HG02571 (cell line): ENCODE measurements at regions not wholly inside any gene's neighbourhood (a gene's known extent, or its start where the extent isn't known, plus 50 kb on each side); places are given as distances from the start of the nearest gene placed in this dataset.

Experiments used
- ATAC-seq: cut with Tn5 transposase; IDR thresholded peaks from one replicate; pipeline ENCODE4 v1.9.1; 2021; ENCODE audit warnings: mild to moderate bottlenecking, moderate library complexity; ENCODE audit not compliant: unreplicated experiment

- no peak for ATAC-seq
Observed at GRCh38 chr3:103705641-103706040, 1270.8 kb downstream of the ZPLD1 start.

- no peak for ATAC-seq
Observed at GRCh38 chr3:103706671-103707070, 1271.9 kb downstream of the ZPLD1 start.

DNA sequence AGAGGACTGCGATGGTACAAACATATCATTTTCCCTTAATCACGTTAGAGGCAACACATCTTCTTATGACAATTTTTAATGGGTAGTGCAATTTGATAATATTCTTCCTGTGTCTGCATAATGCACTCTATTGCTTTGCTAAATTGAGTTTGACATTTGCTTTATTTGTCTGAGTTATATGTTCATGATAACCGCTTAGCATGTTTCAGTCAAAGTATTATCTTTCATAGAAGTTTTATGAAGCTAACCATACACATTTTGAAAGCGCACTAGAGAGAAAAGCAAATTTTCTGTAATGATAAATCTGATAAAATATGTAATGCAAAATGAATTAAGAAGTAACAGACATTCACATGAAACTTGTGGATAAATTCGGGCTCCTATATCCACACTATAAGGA lies 1276.9 kb downstream of the ZPLD1 start:
- no peak for ATAC-seq

DNA sequence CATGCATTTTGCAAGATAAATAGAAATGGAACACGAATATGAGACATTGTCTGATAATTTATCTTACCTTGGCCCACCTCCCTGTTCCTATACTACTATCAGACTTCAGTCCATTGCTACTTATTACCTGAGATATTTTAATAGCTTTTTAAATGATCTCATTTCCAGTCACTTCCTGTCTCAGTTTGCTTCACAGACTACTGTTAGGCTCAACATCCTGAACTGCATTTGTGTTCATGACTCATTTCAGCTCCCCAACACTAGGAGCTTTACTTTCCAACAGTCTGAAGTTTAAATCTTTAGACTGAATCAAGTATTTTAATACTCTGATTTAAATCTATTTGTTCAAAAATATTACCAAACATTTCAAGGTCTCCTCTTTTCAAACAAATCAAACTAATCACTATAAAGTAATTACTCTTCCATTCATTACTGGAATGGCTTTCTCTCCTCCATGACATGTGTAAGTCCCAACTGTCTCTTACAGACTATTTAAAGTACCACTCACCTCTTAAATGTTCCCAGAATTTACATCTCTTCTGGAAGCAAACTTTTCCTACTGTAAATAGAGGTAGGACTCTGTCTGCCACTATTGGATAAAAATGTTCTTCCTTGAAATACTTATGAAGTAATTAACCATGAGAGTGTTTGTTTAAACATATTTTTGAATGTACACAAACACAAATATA lies 1277.6 kb downstream of the ZPLD1 start:
- no peak for ATAC-seq

GRCh38 chr3:103729547-103729946 lies 1294.7 kb downstream of the ZPLD1 start:
- ATAC-seq: no peak

DNA sequence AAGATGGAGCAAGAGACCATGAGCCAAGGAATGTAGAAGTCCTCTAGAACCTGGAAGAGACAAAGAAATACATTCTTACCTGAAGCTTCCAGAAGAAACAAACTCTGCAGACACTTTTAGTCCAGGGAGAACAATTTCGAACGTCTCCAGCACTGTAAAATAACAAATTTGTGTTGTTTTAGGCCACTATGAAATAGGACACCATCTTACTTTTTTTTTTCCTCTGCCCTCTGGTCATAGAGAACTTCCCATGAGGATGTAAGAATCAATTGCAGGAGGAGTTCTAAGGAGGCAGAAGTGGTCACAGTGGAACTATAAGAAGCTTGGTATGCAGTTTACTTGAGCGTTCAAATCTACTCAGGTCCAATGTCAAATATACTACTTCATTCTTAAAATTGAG lies 1295.9 kb downstream of the ZPLD1 start:
- ATAC-seq: no peak

- ATAC-seq: no peak
Observed at GRCh38 chr3:103752986-103753385, 1318.2 kb downstream of the ZPLD1 start.

- ATAC-seq: no peak
Observed at GRCh38 chr3:103767635-103768034, 1332.8 kb downstream of the ZPLD1 start.

DNA sequence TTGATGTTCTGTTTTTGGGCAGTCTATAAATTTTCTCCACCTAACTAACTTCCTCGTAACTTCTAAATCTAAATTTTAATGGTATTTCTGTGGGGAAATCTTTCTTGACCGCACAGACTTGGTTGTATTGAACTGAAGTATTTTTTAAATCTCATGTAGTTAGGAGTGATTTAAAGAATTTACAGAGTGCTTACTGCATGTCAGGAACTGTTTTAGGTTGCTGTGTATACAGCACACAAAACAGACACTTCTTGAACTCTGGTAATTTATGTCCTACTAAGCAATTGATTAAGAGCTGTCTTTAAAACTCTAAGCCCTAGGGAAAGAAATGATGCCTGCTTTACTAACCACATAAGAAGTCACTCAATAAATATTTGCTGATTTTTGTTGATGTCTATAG lies 1350.2 kb downstream of the ZPLD1 start:
- no peak for ATAC-seq

DNA sequence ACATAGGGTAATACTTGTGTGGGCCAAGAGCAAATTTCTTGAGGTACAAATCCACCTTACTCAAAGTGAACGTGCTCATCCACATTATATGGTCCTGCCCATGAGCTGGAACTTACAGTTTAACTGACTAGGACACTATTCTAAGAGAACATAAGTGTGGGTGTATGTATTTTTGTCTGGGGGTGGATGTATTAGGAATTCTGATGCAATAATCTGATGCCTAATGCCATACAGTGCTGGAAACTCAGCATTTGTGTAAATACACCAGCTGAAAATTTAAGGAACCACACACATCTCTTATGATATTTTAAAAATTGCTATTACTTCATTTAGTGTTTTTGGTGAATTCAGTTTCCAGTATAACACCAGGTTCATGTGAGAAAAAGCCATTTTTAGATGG lies 1350.7 kb downstream of the ZPLD1 start:
- ATAC-seq: no peak

GRCh38 chr3:103786296-103786695 lies 1351.5 kb downstream of the ZPLD1 start:
- no peak for ATAC-seq

GRCh38 chr3:103787164-103787871 lies 1352.5 kb downstream of the ZPLD1 start:
- ATAC-seq: no peak

GRCh38 chr3:103787879-103788278 lies 1353.1 kb downstream of the ZPLD1 start:
- no peak for ATAC-seq

DNA sequence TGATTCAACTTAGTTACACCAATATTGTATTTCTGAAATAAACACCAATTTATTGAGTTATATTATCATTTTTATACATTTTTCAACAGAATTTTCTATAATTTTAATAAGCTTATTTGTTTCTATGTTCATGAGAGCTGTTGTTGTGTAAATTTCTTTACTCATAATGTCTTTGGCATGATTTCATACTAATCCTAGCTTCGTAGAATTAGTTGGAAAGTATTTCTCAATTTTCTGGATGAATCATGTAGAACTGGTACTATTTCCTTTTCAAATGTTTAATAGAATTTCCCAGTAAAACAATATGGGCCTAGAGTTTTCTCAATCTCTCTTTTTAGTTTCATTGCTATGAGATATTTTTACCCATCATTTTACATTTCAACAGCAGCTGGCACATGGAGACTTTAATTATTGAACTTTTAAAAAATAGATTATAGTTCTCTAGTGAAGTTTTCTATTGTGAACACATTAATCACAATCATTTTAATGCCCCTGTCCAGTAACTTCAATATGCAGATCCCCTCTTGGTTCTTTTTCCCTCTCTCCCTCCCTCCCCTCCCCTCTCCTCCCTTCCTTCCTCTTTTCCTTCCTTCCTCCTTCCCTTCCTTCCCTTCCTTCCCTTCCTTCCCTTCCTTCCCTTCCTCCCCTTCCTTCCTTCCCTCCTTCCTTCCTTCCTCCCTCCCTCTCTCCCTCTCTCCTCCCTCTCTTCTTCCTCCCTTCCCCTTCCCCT lies 1357.1 kb downstream of the ZPLD1 start:
- no peak for ATAC-seq

DNA sequence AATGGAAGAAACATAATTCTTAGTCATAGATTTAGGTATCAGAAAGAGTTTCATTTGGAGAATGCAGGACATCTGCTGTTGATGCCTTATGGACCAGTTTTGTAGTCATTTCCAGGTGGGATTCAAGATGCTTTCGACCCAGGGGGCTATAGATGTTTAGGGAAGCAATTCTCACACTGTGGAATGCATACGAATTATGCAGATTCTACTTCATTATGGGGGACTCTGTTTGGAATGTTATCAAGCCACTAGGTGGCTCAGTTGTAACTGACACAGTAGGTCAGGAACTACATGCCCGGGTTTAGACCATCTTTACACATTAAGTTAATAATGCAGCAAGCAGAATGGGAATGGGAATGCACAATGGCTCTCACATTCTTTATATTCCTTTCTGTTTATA lies 1359.8 kb downstream of the ZPLD1 start:
- no peak for ATAC-seq

GRCh38 chr3:103796068-103796467 lies 1361.3 kb downstream of the ZPLD1 start:
- no peak for ATAC-seq

DNA sequence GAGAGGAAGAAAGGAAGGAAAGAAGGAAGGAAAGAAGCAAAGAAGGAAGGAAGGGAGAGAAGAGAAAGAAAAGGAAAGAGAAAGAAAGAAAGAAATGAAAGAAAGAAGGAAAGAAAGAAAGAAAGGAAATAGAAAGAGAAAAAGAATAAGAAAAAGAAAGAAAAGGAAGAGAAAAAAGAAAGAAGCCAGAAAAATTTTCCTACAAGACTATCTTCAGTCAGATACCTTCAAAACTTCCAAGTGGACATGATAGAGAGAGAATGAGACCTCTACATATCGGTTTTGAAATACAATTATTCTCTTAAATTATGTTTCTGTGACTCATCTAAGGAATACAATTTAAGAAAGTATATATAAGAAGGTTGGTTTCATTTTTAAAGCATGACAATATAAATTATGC lies 1369.0 kb downstream of the ZPLD1 start:
- no peak for ATAC-seq

DNA sequence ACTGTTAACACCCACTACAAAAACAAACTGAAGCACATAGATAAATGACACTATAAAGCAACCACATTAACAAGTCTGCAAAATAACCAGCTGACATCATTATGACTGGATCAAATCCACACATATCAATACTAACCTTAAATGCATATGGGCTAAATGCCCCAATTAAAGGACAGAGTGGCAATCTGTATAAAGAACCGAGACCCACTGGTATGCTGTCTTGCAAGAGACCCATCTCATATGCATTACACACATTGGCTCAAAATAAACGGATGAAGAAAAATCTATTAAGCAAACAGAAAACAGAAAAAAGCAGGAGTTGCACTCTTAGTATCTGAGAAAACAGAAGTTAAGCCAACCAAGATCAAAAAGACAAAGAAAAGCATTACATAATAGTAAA lies 1375.4 kb downstream of the ZPLD1 start:
- no peak for ATAC-seq

GRCh38 chr3:103813955-103814354 lies 1379.1 kb downstream of the ZPLD1 start:
- ATAC-seq: no peak

DNA sequence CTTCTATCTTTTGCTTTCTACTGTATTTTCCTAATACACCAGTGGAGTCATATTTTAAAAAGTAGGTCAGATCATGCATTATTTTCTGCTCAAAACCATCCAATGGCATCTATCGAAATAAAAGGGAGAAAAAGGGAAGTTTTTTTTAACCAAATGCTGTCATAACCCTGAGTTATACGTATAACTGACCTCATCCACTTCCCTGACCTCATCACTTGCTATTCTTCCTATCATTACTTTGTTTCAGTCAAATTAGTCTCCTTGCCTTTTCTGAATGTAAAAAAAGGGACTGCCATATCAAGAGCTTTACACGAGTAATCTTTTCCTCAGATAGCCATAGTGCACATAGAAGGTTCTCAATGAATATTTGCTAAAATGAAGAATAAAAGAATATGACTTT lies 1383.6 kb downstream of the ZPLD1 start:
- ATAC-seq: no peak

DNA sequence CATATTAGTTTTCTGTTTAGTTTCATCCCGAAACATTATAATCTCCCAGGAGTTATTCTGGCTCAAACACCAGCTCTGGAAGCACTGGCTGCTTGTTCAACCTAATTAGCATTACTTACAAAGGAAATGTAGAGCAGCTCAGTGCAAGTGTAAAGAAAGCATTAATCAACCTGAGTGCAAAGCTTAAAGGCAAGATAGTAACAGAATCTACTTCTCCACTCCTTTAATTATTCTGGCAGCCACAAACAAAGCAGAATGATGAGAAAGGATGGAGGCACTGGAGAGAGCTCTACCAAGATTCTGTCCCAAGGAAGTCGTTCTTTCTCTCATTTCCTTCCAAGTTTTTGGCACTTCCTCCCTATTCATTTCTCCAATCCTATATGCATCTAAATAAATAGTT lies 1384.0 kb downstream of the ZPLD1 start:
- no peak for ATAC-seq

DNA sequence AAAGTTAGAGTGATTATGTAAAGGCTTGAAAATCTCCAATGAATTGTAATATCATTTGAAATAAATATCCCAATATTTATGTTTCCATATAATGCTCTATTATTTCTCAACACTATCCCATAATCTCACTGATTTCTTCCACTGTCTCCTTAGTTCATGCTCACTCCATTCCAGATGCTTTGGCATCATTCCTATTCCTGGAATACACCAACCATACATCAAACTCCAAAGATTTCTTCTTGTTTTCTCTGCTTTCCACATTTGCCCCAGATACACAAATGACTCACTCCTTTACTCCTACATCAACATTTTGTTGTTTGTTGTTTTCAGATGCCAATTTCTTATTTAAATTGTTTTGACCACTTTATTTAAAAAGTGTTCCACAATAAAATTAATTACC lies 1390.8 kb downstream of the ZPLD1 start:
- ATAC-seq: no peak
